ENCODE measurements at regions not wholly inside any gene's neighbourhood (a gene's known extent, or its start where the extent isn't known, plus 50 kb on each side); places are given as distances from the start of the nearest gene placed in this dataset.

DNA sequence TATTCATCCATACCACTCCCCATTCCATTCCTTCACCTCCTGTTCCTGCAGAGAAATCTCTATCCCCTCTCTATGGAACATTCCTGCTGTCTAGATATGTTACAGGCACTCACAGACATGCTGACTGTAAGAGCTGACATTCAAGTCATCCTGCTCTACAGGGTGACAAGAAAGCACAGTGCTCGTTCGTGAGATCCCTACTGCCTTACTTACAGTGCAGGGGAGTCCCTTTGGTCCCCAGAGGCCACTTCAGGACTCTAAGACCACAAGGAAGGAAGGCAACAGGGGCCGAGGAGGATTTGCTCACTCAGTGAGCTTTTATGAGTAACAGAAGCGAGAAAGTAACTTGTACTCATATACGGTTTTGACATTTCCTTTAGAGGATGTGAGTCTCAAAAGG, 110.5 kb downstream of the GAS1 start:
- TF ChIP-seq, protein P1, sequence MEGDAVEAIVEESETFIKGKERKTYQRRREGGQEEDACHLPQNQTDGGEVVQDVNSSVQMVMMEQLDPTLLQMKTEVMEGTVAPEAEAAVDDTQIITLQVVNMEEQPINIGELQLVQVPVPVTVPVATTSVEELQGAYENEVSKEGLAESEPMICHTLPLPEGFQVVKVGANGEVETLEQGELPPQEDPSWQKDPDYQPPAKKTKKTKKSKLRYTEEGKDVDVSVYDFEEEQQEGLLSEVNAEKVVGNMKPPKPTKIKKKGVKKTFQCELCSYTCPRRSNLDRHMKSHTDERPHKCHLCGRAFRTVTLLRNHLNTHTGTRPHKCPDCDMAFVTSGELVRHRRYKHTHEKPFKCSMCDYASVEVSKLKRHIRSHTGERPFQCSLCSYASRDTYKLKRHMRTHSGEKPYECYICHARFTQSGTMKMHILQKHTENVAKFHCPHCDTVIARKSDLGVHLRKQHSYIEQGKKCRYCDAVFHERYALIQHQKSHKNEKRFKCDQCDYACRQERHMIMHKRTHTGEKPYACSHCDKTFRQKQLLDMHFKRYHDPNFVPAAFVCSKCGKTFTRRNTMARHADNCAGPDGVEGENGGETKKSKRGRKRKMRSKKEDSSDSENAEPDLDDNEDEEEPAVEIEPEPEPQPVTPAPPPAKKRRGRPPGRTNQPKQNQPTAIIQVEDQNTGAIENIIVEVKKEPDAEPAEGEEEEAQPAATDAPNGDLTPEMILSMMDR (IDR thresholded peaks at IDR 0.05; ENCODE audit: insufficient read depth, low read depth, low read length): no peak
- TF ChIP-seq EZH2 (IDR thresholded peaks at IDR 0.05; ENCODE audit: insufficient read depth, low read length): no peak

Data from astrocyte (in vitro differentiated cells and primary cell).